SU-DHL-6 (cell line): ENCODE measurements at regions not wholly inside any gene's neighbourhood (a gene's known extent, or its start where the extent isn't known, plus 50 kb on each side); places are given as distances from the start of the nearest gene placed in this dataset.

Source experiments
- CTCF ChIP-seq: fragments of 200-600 bp; sonication (generic); IDR thresholded peaks from one replicate; pipeline ENCODE4 v1.5.1; 2017; ENCODE audit warnings: antibody characterized with exemption, mild to moderate bottlenecking, low read length, moderate library complexity; ENCODE audit not compliant: insufficient read depth, poor library complexity, severe bottlenecking
- EZH2phosphoT487 ChIP-seq: fragments of 200-600 bp; sonication (generic), shearing (Covaris generic); conservative IDR thresholded peaks from 2 replicates; pipeline ENCODE4 v1.6.1; 2018; ENCODE audit warnings: mild to moderate bottlenecking, antibody characterized with exemption, low read length, moderate library complexity, mixed read lengths

- TF ChIP-seq CTCF (no peak), EZH2phosphoT487 (no peak)
These were observed 122.7 kb upstream of the FAR2 start for GRCh38 chr12:29026419-29026818.
